WERI-Rb-1 (cell line): ENCODE measurements at regions not wholly inside any gene's neighbourhood (a gene's known extent, or its start where the extent isn't known, plus 50 kb on each side); places are given as distances from the start of the nearest gene placed in this dataset.

Source experiments
- DNase-seq: peaks from one replicate; pipeline ENCODE4 v3.0.0-alpha.2; 2020
- H3K27ac ChIP-seq: fragments of 250-450 bp; sonication (Bioruptor Pico); 2 replicates; pipeline ENCODE4 v1.5.1; 2020; ENCODE audit warnings: mild to moderate bottlenecking, moderate library complexity
- H3K27me3 ChIP-seq: fragments of 250-450 bp; sonication (Bioruptor Pico); 2 replicates; pipeline ENCODE4 v1.5.1; 2021; ENCODE audit warnings: mild to moderate bottlenecking, low read depth, moderate library complexity; ENCODE audit not compliant: insufficient read depth, severe bottlenecking
- H3K36me3 ChIP-seq: fragments of 250-450 bp; sonication (Bioruptor Pico); 2 replicates; pipeline ENCODE4 v1.5.1; 2020; ENCODE audit warnings: mild to moderate bottlenecking, moderate library complexity
- H3K4me3 ChIP-seq: 2 replicates; pipeline ENCODE4 v1.5.1; 2011; ENCODE audit warnings: low read depth, mild to moderate bottlenecking, control low read depth, low read length
- H3K9me3 ChIP-seq: fragments of 250-450 bp; sonication (Bioruptor Pico); 2 replicates; pipeline ENCODE4 v1.5.1; 2021; ENCODE audit warnings: mild to moderate bottlenecking, moderate library complexity; ENCODE audit not compliant: severe bottlenecking
- TF ChIP-seq, protein P1 (sequence below): IDR thresholded peaks from 2 replicates; pipeline ENCODE4 v1.5.1; 2011; ENCODE audit warnings: low read depth, mild to moderate bottlenecking, control low read depth, inconsistent platforms, low read length

DNA sequence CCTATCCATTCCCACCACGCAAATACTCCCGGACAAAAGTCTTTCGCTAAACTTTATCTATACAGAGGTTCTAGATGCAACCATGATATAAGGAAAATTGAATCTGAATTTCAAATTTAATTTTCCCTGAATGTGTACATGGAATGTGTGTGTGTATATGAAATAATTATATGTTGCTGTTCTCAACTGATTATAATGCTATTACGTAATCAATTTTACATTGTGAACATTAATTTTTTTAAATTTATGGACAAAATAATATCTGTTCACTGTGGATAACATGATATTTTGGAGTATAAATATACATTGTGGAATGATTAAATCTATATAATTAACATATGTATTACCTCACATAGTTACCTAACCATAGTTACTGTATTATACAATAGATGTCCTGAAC, 1250.6 kb downstream of the EFNA5 start:
- no peak overlapping the region for H3K4me3 ChIP-seq
- no peak overlapping the region for H3K27ac ChIP-seq
- TF ChIP-seq, protein P1, sequence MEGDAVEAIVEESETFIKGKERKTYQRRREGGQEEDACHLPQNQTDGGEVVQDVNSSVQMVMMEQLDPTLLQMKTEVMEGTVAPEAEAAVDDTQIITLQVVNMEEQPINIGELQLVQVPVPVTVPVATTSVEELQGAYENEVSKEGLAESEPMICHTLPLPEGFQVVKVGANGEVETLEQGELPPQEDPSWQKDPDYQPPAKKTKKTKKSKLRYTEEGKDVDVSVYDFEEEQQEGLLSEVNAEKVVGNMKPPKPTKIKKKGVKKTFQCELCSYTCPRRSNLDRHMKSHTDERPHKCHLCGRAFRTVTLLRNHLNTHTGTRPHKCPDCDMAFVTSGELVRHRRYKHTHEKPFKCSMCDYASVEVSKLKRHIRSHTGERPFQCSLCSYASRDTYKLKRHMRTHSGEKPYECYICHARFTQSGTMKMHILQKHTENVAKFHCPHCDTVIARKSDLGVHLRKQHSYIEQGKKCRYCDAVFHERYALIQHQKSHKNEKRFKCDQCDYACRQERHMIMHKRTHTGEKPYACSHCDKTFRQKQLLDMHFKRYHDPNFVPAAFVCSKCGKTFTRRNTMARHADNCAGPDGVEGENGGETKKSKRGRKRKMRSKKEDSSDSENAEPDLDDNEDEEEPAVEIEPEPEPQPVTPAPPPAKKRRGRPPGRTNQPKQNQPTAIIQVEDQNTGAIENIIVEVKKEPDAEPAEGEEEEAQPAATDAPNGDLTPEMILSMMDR: no peak

DNA sequence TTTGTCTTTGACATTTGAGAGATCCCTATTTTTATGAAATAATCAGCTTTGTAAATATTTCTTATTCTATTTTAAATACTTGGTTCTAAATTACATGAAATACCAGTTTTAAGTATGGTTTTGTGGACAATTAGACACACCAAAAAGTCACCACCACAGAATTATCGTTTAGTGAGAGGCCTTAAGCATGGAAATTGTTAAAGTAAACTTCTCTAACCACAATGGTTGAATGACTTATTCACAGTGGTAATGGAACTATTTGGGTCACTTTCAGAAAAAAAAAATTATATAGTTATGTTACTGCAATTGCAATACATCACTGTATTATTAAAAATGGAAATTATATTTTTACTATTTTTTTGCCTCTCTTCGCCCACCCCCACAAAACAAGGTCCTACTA, 1252.5 kb downstream of the EFNA5 start:
- H3K4me3 ChIP-seq: no peak overlapping the region
- H3K27ac ChIP-seq: no peak overlapping the region
- H3K9me3 ChIP-seq: no peaks in the 10 kb centered on the region
- TF ChIP-seq, protein P1: no peak
- DNase-seq: no peak
- no peaks in the 10 kb centered on the region for H3K36me3 ChIP-seq
- no peaks in the 10 kb centered on the region for H3K27me3 ChIP-seq

More for the DNA sequence above, 1250.6 kb downstream of the EFNA5 start:
- H3K9me3 ChIP-seq: no peaks in the 10 kb centered on the region
- no peaks in the 10 kb centered on the region for H3K36me3 ChIP-seq
- no peaks in the 10 kb centered on the region for H3K27me3 ChIP-seq
- DNase-seq: no peak

DNA sequence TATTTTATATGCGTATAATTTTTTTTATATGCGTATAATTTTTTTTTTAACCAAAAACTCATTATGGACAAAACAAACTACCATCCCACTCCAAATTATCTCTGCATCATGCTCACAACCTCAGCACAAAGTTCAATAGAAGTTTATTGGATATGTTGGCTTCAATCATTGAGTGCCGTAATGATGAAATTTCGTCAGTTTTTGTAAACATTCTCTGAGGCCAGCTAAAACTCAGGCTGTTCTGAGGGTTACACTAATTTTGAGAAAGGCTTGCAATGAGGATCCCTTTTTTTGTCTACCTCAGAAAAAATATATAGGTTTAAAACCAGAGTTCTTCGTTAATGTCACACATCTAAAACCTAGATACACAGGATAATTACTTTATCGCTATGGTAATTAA, 1253.2 kb downstream of the EFNA5 start:
- TF ChIP-seq, protein P1: no peak
- Histone ChIP-seq H3K4me3 (no peak overlapping the region), H3K9me3 (no peaks in the 10 kb centered on the region), H3K27ac (no peak overlapping the region), H3K27me3 (no peaks in the 10 kb centered on the region), H3K36me3 (no peaks in the 10 kb centered on the region)
- DNase-seq: no peak

DNA sequence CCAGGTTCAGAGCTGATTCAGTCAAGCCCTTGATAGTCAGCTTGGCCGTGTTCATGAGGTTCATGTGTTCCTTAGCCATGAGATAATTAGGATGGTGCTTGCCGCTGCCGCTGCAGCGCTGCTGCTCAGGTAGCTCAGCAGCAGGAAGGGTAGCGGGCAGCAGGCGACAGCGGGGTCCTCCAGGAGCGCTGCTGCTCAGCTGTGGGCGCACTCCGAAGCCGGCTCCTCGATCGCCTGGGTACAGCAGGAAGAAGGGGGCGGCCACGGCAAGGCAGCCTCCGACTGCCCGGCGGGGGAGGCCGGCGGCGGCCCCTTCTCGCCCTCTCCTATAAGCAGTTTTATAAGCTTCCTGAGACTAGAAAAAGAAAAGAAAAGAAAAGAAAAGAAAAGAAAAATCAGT, 1253.6 kb downstream of the EFNA5 start:
- Histone ChIP-seq H3K9me3 (no peaks in the 10 kb centered on the region), H3K4me3 (no peak overlapping the region), H3K36me3 (no peaks in the 10 kb centered on the region), H3K27ac (no peak overlapping the region), H3K27me3 (no peaks in the 10 kb centered on the region)
- TF ChIP-seq, protein P1: no peak
- DNase-seq: no peak

DNA sequence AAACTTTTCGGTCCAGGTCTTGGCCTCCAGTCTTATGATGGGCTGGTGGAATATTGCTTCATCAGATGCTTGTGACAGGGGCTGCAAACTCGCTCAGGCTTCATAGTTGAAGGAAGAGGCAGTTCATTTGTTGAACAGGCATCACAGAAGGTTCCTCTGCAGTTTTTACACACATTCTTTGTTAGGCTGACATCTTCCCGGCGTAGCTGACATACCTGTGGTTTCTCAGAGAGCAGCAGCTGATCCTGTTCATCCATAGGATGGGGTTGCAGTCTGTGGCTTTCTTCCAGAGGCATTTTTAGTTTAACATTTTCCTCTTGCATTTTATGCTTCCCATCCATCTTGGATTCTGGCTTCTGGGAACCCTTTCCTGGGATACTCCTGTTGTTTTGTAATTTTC, 1255.2 kb downstream of the EFNA5 start:
- Histone ChIP-seq H3K9me3 (no peaks in the 10 kb centered on the region), H3K36me3 (no peaks in the 10 kb centered on the region), H3K27me3 (no peaks in the 10 kb centered on the region), H3K4me3 (no peak overlapping the region), H3K27ac (no peak overlapping the region)
- no peak for DNase-seq
- TF ChIP-seq, protein P1: no peak

DNA sequence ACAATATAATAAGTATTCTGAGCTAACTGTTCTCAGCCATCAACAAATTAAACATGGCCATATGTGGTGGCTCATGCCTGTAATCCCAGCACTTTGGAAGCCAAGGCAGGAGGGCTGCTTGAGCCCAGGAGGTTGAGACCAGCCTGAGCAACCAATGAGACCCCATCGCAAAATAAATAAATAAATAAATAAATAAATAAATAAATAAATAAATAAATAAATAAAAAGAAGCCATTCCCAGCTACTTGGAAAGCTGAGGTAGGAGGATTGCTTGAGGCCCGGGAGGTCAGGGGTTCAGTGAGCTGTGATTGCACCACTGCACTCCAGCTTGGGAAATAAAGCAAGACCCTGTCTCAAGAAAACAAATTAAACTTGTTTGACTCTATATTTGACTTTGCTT, 1256.4 kb downstream of the EFNA5 start:
- Histone ChIP-seq H3K36me3 (no peaks in the 10 kb centered on the region), H3K4me3 (no peak overlapping the region), H3K27ac (no peak overlapping the region), H3K27me3 (no peaks in the 10 kb centered on the region), H3K9me3 (no peaks in the 10 kb centered on the region)
- TF ChIP-seq, protein P1: no peak
- no peak for DNase-seq
